GM18498 (cell line): ENCODE measurements at regions not wholly inside any gene's neighbourhood (a gene's known extent, or its start where the extent isn't known, plus 50 kb on each side); places are given as distances from the start of the nearest gene placed in this dataset.

Source experiments
- ATAC-seq: cut with Tn5 transposase; IDR thresholded peaks from one replicate; pipeline ENCODE4 v1.9.1; 2021; ENCODE audit warnings: mild to moderate bottlenecking, moderate library complexity; ENCODE audit not compliant: unreplicated experiment

DNA sequence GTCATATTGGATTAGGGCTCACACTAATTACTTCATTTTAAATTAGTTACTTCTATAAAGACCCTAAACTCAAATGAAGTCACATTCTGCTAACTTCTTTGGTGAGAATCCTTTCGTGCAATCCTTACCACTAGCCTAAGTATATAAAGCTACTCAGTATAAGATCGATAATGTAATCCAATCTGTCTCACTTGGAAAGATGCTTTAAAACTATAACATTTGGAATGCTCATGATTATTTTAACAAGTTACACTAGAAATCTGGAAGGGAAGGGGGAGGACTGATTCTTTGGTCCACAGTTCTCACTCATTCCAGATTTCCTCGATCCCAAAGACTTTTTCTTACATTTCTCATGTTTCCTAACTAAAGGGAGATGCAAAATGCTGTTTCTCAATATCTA, 336.4 kb upstream of the SLIT2 start:
- ATAC-seq: no peak

DNA sequence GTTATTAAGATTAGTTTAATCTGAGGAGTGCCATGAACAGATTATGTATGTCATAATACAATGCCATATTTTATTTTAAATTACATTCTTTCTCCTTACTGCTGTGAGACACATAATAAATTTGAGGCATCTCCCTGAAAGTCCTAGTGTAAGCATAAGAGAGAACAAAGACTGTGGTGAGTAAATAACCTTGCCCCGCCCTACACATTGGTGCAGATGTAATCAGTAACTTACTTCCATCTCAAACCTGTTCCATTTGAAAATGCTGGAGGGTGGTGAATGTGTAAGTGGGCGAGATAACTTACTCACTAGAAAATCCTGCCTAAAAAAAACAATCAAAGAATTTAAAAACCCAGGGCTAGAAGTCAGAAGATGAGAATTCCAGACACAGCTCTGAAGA, 338.1 kb upstream of the SLIT2 start:
- ATAC-seq: no peak

DNA sequence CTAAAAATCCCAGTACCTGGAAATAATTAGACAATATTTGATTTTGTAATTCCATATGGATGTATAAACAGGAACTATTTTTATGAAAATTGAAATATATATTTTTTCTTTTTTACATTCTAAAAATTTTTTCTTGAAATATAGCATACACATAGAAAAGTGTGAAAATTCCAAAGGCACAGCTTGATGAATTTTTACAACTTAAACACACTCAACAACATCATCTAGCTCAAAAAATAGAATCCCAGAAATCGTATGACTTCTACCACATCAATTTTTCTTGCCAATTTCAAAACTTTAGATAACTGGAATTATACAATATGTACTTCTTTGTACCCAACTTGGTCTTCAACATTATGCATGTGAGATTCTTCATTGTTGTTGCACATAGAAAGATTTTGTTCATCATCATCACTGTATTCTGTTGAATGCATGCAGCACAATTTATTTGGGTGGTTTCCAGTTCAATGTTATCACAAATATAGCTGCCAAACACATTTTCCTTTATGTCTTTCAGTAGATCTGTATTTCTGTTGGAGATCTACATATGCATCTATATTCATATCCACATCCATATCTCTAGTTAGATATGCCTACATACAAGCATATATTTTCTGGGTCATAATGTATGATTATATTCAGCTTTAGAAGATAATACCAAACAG, 340.7 kb upstream of the SLIT2 start:
- no peak for ATAC-seq

DNA sequence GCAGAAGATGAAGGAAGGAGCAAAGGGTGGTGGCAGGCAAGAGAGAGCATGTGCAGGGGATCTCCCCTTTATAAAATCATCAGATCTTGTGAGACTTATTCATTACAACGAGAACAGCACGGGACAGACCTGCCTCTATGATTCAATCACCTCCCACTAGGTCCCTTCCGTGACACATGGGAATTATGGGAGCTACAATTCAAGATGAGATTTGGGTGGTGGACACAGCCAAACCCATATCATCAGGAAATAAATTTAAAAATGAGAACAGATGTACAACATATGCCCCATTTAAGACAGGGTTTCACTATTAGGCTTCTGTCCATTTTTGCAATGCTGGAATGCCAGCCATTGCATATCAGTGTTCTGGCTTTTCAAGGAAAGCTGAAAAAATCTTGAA, 346.7 kb upstream of the SLIT2 start:
- ATAC-seq: no peak

DNA sequence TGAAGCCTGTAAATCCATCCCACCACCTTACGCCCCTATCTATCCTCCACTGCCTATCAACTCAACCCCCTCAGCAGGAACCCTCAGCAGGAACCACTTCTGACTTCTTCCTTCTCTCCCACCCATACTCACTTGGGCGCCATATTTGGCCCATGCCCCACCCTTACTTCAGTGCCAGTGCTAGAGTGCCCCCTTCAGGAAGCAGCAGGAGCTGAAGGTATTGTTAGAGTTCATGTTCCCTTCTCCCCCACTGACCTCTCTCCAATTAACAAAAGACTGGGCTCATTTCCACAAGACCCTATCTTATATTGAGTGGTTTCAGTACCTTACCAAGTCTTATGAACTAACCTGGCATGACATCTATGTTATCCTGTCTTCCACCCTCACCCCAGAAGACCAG, 363.1 kb upstream of the SLIT2 start:
- no peak for ATAC-seq

DNA sequence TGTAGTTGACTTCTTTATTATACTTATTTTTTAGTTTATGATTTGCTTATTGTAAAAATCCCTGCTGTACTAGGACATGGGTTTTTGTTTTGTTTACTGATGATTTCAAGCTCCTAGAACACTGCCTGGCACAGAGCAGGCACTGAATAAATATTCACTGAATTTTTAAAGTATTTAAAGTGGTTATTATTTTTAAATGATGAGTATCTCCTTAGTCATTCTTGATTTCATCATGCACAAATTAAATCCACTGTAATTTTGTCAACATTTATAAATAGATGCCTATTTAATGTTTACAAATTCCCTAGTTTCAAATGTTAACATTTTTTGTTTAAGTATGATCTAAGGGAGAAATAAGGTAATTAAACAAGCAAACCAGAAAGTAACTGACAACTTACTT, 367.9 kb upstream of the SLIT2 start:
- no peak for ATAC-seq

DNA sequence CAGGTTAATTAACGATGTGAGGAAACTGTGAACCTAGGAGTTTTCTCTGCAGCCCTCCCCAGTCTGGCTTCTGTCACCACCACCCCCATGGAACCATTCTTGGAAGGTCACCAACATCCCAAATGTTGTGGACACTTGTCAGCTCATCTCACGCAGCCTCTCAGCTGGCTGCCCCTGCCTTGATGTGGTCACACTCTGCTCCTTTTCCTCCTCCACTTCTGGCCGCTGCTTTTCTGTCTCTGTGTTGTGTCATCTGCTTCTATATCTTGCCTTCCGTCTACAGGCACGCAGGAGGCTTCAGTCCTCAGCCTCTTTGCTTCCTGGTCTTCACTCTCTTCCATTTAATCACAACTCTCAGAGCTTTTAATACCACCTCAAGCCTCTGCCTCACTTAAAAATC, 371.5 kb upstream of the SLIT2 start:
- no peak for ATAC-seq

DNA sequence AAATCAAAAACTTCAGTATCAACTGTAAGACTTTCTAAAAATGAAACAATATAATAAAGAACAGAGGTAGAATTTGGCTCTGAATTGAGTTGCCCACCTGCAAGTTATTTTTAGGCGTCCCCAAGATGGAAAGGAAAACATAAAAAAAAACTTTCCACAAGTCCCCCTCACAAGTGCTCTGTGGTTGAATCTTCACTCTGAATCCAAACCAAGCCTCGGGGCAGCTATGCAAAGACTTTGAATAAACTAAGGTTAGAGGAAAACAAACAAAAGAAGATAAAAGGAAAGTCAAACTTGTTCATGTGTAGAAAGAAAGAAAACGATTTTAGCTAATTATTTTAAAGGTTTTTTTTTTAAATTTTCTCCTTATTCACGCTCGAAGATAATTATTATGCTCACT, 372.4 kb upstream of the SLIT2 start:
- ATAC-seq: no peak

DNA sequence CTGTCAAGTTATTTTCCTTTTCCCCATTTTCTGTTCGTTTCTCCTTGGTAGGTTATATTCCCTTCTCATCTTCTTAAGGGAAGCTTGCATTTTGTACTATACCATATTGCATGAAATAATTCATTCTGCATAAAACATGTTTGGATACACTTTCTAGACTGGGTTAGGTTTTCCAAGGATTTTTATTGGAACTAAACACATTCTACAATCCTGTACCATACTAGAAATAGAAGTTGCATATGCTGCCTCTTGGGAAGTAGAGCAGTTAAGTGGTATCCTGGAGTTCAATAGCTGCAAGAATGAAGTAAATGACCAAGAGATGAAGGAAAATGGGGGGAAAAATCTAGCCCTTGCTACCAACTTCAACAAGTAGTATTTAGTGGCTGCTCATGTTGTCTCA, 393.7 kb upstream of the SLIT2 start:
- ATAC-seq: no peak

DNA sequence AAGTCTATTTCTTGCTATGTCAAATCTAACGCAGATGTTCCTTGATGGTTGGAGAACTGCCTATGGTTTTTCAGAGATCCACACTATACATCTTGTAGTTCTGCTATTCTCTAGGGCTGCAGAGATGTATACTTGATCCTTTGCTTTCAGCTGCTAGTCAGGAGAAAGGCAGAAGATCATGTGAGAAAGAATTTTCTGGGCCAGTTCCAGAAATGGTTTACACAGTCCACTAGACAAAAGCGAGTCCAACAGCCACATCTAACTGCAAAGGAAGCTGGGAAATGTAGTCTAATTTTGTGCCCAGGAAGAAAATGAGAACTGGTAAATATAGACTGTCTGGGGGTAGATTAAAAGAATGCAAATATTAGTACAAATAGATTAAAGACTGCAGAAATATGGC, 394.3 kb upstream of the SLIT2 start:
- no peak for ATAC-seq

DNA sequence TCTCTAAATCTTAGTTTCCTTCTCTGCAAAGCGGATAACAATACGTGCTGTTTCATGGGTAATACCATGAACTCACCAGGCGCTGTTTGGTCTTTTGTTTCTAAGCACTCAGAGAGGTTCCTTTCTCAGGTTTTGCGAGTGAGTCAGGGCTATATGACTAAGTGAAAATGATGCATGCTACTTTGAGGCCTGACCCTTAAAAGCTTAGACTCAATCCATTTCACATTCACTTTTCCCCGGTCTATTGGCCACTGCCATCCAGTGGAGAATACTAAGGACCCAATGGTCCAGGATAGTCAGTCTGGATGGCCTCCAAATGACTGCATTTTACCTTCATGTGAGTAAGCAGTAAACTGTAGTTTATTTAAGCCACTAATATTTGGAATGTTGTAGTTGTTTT, 400.8 kb upstream of the SLIT2 start:
- ATAC-seq: no peak

DNA sequence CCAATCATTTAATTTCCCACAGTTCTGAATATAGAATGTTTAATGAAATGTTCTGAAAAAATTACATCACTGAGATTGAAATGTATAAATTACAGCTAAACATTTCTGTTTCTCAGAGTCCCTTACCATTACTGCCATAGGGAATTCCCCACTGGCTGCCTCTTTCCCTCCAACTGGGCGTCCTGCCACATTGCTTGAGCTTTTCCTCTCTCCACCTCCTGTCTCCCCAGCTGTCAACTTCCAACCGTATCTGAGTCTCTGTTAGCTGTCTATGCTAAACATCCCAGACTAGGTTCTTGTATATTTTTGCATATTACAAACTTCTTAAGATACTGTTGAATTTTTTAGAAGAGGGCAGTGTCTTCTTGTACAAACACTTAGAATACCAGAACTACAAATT, 407.3 kb upstream of the SLIT2 start:
- ATAC-seq: no peak

DNA sequence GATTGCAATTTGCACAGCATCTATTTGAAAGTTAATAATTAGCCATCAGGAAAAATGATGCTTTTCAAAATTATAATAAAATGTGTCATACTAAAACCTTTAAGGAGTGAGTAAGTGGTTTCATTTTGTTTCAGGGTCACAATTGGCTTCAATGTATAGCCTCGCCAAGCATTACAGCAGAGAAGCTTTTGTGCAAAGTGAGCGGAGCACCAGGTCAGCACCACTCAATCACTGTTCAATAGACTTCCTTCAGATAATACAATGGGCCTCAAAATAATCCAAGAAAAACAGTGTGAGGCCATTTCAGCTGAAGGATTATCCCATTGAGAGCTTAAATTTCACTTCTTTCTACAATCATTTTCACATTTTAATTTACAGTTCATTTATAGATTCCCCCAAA, 409.2 kb upstream of the SLIT2 start:
- no peak for ATAC-seq

DNA sequence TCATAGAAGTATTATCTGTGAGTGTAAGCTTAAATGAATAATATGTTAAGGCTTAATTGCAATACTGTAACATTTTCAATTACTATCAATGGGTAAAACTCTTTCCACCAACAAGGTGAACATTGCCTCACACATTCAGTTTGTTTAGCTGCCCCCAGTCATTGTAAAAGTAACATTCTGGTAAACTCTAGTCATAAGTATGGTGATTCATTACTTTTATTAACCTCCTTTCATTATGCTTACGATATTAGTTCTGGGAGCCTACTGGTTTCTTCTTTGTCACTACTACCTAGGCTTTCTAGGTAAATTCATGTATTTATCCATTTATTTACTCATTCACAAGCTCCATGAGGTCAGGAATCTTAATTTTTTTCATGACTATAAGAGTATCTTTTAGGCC, 412.8 kb upstream of the SLIT2 start:
- ATAC-seq: no peak

DNA sequence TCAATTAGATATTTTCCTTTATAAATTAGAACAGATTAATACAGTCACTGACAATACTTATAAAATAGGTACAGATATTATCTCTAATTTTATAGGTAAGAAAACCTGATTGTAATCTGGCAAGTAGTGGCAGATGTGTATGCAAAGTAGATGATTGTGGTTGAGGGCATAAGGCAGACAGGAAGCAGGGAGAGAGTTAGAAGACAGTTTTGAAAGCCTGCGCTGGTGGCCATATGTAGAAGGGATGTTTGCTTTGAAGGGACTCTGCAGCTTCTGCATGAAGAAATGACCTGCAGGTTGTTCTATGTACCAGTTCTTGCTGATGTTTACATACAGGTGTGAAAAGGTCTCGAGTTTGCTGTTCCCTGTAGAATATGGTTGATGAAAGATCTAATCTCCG, 416.3 kb upstream of the SLIT2 start:
- ATAC-seq: no peak

DNA sequence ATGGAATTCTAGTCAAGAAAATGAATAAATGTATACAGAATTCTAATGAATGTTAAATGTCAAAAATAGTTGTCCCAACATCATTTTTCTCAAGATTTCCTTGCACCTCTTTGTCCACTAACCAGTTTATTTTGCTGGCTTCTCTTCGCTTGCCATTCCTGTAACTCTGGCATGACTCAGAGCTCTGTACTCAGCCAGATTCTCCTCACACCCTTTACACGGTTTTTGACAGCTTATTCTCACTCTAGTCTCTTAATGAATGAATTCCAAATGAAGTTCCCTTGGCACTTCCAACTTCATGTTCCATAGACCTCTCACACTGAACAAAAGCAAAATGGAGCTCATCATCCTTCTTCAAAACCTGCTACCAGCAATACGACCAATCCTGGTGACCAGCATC, 419.3 kb upstream of the SLIT2 start:
- no peak for ATAC-seq

DNA sequence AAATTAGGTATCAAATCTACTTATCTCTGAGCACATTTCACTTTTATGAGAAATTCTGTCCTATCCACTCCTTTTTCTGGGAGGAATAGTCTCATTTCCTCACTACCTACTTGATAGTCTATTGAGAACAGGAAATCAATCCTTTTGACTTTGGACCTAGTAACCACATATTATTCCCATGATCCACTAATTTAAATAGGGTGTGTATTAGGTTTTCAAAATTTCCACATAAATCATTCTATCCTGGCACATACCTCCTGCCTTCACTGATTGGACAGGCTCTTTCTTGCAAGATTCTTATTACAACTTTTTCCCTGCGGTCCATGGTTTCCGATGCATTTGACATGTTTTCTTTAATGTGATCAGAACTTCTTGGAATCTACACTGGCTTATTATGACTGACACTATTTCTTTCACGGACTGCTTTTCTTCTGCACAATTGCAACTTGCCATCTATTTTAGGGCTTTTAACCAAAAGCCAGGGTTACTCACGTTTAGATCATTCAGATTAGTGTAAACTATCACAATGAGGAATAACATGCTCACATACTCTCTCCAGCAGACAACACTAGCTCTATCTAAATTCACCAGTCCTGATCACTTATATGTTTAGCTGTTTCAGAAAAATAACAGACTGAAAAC, 419.9 kb upstream of the SLIT2 start:
- ATAC-seq: no peak

DNA sequence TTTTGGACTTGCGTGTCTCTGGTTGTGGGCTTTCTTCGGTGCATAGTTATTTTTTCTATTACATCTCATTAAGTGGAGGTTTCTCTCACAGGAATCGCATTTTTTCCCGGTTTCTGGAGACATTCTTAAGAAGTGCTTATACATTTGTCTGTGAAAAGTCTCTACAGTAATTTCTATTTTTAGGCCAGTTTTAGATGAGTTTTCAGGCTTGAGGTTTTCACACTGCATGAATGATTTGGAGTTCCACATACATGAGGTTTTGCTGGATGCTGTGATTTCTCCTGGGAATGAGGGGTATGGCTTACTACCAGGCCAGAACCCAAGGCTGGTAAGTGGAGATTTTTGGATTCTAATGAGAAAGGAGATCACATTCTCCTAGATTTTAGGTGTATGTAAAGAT, 422.6 kb upstream of the SLIT2 start:
- ATAC-seq: no peak

DNA sequence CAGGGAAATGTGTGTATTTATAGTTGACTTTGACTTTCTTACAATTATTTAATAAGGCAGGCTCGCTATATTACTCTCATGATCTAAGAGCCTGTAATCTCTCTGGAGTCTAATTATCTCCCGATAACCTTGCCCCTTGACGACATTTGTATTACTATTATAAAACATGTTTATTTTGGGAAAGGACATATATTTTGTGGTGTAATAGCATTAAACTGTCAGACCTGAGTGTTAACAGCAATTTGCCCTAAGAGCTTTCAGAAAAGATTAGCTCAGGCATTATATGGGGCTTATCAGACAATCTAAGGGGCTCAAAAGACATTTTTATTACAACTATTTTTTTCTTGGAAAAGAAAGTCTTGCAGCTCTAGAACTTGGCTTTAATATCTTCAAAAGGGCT, 427.9 kb upstream of the SLIT2 start:
- no peak for ATAC-seq

DNA sequence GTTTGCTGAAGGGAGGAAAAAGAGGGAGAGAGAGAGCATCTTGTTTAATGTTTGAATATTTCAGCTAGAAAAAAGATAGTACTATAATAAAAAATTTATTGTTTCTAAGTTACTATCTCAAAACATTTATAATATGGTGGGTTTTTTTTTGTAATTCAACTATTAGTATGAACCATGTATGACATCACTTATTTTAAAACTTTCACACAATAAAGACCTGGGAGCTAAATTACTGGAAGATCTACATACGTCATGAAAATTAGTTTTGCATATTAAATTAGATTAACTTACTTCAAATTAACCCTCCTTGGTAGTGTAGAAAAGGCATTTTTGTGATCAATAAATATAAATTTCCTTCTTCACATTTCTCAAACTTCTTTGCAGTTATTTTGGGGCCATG, 432.0 kb upstream of the SLIT2 start:
- no peak for ATAC-seq

DNA sequence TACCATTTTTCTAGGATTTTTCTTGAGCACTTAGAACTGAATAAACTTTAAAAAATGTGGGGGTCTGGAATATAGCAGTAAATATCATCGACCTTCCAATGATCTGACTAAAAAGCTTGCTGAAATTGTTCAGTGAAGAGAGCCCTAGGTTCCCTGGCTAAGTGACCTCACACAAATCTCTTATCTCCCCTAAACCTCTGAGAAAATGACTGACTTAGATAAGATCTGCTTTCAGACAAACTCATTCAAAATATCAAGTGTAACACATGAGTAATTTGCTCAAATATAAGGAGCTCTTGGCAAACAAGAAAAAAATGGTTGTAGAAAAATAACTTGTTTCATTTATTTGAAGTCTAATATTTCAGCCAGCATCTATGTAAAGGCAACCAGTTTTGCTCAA, 441.7 kb upstream of the SLIT2 start:
- ATAC-seq: no peak

DNA sequence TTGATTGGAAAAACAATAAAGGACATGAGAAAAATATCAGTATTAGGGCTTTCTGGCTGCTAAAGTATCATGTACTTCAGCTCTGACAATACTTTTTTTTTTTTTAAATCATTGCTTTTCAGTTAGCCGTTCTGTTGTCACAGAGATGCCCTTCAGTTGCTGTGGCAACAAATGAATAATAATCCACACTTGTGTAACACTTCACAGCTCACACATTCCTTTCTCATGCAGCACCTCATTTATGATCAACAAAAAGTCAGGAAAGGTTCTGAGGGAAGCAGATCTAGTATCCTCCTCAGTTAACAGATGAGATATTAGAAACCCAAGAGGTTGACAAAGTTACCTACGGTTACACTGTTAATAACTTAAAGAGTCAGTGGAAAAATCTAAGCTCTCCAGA, 444.2 kb upstream of the SLIT2 start:
- ATAC-seq: no peak

DNA sequence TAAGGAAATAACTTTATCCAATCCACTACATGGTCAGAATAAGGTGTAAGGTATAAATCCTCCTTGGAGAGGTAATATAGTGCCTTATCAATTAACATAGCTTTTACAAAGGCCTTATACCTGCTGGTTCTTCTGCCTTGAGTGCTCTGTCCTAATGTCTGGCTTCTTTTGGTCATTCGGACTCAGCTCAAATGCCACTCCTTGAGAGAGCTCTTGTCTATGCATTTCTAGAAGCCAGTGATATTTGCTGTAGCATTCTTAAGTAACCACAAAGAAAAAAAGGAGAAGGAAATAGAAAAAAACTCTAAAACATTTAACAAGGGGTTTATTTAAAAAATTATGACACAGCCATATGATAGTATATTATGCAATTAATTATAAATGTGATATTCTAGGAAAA, 444.8 kb upstream of the SLIT2 start:
- ATAC-seq: no peak
